22Rv1 (cell line): ENCODE measurements at regions not wholly inside any gene's neighbourhood (a gene's known extent, or its start where the extent isn't known, plus 50 kb on each side); places are given as distances from the start of the nearest gene placed in this dataset.

ENCODE experiments used
- H3K27ac ChIP-seq: fragments of 450-650 bp; 2 replicates; pipeline ENCODE4 v1.5.1; 2017
- ZFX ChIP-seq: fragments of 450-650 bp; IDR thresholded peaks from 2 replicates; pipeline ENCODE4 v1.6.1; 2017; ENCODE audit warnings: antibody characterized with exemption, borderline replicate concordance
- TF ChIP-seq, protein P1 (sequence below): fragments of 450-650 bp; IDR thresholded peaks from 2 replicates; pipeline ENCODE4 v1.5.1; 2017; ENCODE audit warnings: mild to moderate bottlenecking

DNA sequence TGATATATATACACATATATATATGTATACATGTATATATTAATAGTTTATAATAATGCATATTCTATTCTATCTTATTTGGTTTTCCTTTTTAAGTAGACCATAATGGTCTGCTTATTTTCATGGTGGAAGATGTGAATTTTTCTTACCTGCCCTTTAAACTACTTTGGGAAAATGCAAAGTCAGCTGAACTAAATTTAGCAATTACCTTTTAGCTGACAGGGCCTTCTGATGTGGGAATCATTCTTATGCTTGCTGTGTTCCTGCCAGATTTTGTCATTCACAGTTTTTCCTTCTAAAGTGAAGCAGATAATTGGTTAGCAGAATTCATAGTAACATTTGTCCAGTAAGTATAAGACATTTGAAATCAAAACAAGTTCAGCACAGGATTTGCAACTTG lies 63.2 kb upstream of the SAMSN1 start:
- no peak for TF ChIP-seq ZFX
- TF ChIP-seq, protein P1, sequence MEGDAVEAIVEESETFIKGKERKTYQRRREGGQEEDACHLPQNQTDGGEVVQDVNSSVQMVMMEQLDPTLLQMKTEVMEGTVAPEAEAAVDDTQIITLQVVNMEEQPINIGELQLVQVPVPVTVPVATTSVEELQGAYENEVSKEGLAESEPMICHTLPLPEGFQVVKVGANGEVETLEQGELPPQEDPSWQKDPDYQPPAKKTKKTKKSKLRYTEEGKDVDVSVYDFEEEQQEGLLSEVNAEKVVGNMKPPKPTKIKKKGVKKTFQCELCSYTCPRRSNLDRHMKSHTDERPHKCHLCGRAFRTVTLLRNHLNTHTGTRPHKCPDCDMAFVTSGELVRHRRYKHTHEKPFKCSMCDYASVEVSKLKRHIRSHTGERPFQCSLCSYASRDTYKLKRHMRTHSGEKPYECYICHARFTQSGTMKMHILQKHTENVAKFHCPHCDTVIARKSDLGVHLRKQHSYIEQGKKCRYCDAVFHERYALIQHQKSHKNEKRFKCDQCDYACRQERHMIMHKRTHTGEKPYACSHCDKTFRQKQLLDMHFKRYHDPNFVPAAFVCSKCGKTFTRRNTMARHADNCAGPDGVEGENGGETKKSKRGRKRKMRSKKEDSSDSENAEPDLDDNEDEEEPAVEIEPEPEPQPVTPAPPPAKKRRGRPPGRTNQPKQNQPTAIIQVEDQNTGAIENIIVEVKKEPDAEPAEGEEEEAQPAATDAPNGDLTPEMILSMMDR = no peak

DNA sequence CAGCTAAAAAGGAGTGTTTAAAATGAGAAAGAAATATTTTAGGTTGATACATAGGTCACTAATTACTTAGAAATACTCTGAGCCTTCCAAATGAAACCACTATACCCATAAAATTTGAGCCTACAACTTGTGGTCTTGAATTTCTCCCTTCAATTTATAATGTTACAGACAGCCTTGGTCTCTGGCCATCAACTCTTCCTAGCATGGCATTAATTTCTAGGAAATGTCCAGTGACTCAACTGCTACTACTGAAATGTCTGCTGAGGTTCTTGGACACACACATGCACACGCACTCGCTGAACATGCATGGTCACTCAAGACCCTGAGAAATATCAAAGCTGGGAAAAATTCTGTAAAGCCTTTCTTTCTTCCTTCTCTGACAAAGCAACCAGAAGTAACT lies 61.1 kb upstream of the SAMSN1 start:
- TF ChIP-seq ZFX = no peak
- TF ChIP-seq, protein P1 = no peak
- no peak overlapping the region for H3K27ac ChIP-seq

More for the DNA sequence above, 63.2 kb upstream of the SAMSN1 start:
- no peak overlapping the region for H3K27ac ChIP-seq

DNA sequence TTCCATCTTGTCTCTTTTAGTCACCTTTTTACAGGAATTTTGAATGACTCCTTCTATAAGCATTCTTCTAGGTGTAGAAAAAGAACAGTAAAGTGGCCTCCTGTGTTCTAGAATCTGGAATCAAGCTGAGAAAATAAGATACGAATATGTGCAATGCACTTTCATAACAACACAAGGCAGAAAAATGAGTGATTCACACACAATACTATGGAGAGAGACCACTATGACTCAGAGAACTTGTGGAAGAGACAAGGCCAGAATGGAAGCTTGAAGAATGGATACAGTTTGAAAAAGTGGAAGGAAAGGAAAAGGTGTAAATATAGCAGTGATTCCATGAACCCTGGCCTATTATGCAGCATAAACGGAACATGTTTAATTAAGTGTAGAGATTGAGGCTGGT lies 57.1 kb upstream of the SAMSN1 start:
- H3K27ac ChIP-seq = no peak overlapping the region
- no peak for TF ChIP-seq ZFX
- TF ChIP-seq, protein P1 = no peak

DNA sequence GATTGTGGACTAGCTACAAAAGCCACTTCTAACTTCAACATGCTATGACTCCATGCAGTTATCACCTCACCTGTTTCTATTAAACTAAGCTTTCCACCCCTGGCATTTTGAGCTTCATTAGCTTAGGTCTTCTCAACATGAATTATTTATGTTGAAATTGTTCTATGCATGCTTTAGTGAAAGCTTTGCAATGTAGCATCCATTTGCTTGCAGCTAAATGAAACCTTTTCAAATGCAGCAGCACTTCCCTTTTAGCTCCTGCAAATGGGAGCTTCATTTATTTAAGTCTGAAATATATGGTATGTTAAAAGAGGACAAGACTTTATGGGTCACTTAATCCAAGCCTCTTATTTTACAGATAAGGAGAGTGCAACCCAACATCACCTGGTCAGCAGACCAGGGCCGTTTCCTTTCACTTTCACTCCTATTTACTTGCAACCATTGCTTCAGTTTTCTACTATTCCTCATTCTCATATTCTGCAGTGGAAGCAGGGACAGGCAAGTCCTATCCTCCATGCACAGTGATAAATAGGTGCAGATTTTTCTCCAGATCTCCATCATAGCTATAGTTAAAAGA lies 56.4 kb upstream of the SAMSN1 start:
- no peak overlapping the region for H3K27ac ChIP-seq
- TF ChIP-seq, protein P1 = no peak
- no peak for TF ChIP-seq ZFX

DNA sequence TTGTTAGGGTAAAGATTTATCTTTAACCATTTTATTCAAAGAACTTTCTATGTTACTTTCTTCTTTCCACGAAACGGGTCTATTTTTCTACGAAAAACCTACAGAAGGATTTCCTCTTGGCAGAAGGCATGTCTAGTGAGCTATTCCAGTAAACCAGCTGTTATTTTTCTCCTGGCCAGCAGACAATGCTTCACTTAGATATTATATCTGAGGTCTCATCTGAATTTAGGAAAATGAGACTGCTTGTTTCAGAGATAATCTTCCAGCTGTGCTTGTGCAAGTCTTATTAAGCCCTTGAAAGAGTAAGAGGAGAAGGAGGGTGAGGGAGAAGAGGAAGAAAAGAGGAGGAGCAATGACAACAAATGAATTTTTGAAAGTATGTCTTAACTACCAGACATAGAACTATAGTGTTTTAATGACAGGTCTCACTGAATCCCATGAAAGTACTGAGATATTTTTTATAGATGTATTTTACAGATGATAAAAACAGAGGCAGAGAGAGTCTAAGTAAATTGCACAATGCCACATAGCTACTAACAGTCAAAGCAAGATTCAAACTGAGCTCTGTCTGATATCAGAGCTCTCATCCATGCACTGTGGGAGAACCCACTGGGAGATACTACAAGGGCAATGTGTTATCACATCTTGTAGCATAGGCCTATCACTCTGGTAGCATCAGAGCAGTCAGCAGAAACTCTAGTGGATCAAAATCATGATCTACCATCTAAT lies 54.6 kb upstream of the SAMSN1 start:
- TF ChIP-seq ZFX = no peak
- TF ChIP-seq, protein P1 = no peak
- no peak overlapping the region for H3K27ac ChIP-seq

DNA sequence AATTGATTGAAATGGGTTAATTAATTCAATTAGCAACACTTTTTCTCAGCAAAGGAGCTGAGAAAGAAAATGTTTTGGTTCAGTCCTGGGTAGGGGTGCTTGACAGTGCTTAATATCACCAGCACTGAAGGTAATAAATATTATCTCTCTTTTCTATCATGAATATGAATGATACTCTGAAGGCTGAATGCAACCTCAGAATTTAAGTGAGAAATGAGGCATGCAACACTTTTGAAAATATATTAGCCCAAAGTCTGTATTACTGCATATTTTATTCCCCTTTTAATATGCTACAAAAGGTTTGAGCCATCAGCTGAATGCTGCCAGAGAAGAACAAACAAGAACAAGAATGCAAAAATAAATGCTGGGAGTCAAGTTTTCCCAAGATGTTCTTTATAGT lies 52.0 kb upstream of the SAMSN1 start:
- TF ChIP-seq ZFX = no peak
- TF ChIP-seq, protein P1 = no peak
- H3K27ac ChIP-seq = no peak overlapping the region
